MM.1S (cell line): ENCODE measurements at regions not wholly inside any gene's neighbourhood (a gene's known extent, or its start where the extent isn't known, plus 50 kb on each side); places are given as distances from the start of the nearest gene placed in this dataset.

Experiments
- DNase-seq: peaks from one replicate; pipeline ENCODE4 v3.0.0-alpha.2; 2015
- H2AFZ ChIP-seq: fragments of 300-600 bp; sonication (generic); 2 replicates; pipeline ENCODE4 v1.6.0; 2016; ENCODE audit warnings: antibody characterized with exemption, low read length
- H3F3A ChIP-seq: fragments of 300-600 bp; sonication (generic); 2 replicates; pipeline ENCODE4 v1.6.1; 2016; ENCODE audit warnings: mild to moderate bottlenecking, antibody characterized with exemption, low read length, moderate library complexity, mixed read lengths; ENCODE audit not compliant: insufficient read depth
- H3K27ac ChIP-seq: fragments of 300-600 bp; sonication (generic); 2 replicates; pipeline ENCODE4 v1.5.1; 2016; ENCODE audit warnings: mild to moderate bottlenecking, low read length
- H3K27me3 ChIP-seq: fragments of 300-600 bp; sonication (generic); replicated peaks from 2 replicates; pipeline ENCODE4 v1.6.0; 2016; ENCODE audit warnings: low read length; ENCODE audit not compliant: insufficient read depth
- H3K36me3 ChIP-seq: fragments of 300-600 bp; sonication (generic); replicated peaks from 2 replicates; pipeline ENCODE4 v1.6.1; 2016; ENCODE audit warnings: mild to moderate bottlenecking, low read length, mixed read lengths; ENCODE audit not compliant: insufficient read depth
- H3K4me1 ChIP-seq: fragments of 300-600 bp; sonication (generic); 2 replicates; pipeline ENCODE4 v1.6.1; 2016; ENCODE audit warnings: low read length, mixed read lengths
- H3K4me2 ChIP-seq: fragments of 300-600 bp; sonication (generic); 2 replicates; pipeline ENCODE4 v1.6.0; 2016; ENCODE audit warnings: low read depth, low read length
- H3K4me3 ChIP-seq: fragments of 300-600 bp; sonication (generic); 2 replicates; pipeline ENCODE4 v1.5.1; 2016; ENCODE audit warnings: low read length, mixed read lengths
- H3K79me2 ChIP-seq: fragments of 300-600 bp; sonication (generic); 2 replicates; pipeline ENCODE4 v1.6.1; 2016; ENCODE audit warnings: mixed run types, low read length, mixed read lengths
- H3K9ac ChIP-seq: fragments of 300-600 bp; sonication (generic); 2 replicates; pipeline ENCODE4 v1.6.1; 2016; ENCODE audit warnings: low read length, mixed read lengths
- H3K9me2 ChIP-seq: fragments of 300-600 bp; sonication (generic); replicated peaks from 2 replicates; pipeline ENCODE4 v1.6.1; 2016; ENCODE audit warnings: mild to moderate bottlenecking, low read length, mixed read lengths; ENCODE audit not compliant: insufficient read depth
- H3K9me3 ChIP-seq: fragments of 300-600 bp; sonication (generic); replicated peaks from 2 replicates; pipeline ENCODE4 v1.6.1; 2016; ENCODE audit warnings: mild to moderate bottlenecking, low read length, mixed read lengths; ENCODE audit not compliant: insufficient read depth
- H4K20me1 ChIP-seq: fragments of 300-600 bp; sonication (generic); 2 replicates; pipeline ENCODE4 v1.6.1; 2016; ENCODE audit warnings: mild to moderate bottlenecking, low read length, moderate library complexity, mixed read lengths; ENCODE audit not compliant: insufficient read depth
- EZH2 ChIP-seq: fragments of 300-600 bp; sonication (generic); optimal IDR thresholded peaks from 2 replicates; pipeline ENCODE3; 2017; ENCODE audit warnings: low read depth, mild to moderate bottlenecking, antibody characterized with exemption, low read length, mixed read lengths
- EZH2phosphoT487 ChIP-seq: fragments of 300-600 bp; sonication (generic); IDR thresholded peaks from 2 replicates; pipeline ENCODE4 v1.6.1; 2018; ENCODE audit warnings: antibody characterized with exemption, low read length
- TF ChIP-seq, protein P1 (sequence below): fragments of 300-600 bp; sonication (generic); IDR thresholded peaks from 2 replicates; pipeline ENCODE4 v1.5.1; 2016; ENCODE audit warnings: antibody characterized with exemption, low read length, mixed read lengths

DNA sequence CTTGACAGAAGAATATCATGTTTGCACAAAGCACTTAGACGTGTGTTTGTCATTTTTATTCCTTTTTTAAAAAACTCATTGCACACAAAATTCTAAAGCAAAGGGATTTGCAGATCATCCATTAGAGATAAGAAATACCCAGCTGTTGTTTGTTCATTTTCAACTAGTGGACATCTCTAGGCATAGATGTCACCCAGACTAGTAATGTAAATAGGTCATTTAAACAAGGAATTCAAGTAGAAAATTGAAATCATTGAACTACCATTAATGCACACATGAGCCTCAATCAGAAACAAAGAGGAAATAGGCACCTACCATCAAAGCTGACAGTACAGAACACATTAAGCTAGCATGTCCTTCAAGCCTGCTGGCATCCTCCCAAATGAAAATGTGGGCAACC is 107.3 kb downstream of the OR2K2 start:
- Histone ChIP-seq H4K20me1 (no peaks in the 10 kb centered on the region), H3K9ac (no peak overlapping the region), H3K4me3 (no peak overlapping the region), H3K36me3 (no peaks in the 10 kb centered on the region), H3K4me2 (no peak overlapping the region), H3K79me2 (no peaks in the 10 kb centered on the region), H3F3A (no peaks in the 10 kb centered on the region), H3K27me3 (no peaks in the 10 kb centered on the region), H3K27ac (no peak overlapping the region), H2AFZ (no peak overlapping the region), H3K9me2 (no peaks in the 10 kb centered on the region), H3K4me1 (no peaks in the 10 kb centered on the region), H3K9me3 (no peaks in the 10 kb centered on the region)
- no peak for TF ChIP-seq EZH2phosphoT487
- TF ChIP-seq, protein P1, sequence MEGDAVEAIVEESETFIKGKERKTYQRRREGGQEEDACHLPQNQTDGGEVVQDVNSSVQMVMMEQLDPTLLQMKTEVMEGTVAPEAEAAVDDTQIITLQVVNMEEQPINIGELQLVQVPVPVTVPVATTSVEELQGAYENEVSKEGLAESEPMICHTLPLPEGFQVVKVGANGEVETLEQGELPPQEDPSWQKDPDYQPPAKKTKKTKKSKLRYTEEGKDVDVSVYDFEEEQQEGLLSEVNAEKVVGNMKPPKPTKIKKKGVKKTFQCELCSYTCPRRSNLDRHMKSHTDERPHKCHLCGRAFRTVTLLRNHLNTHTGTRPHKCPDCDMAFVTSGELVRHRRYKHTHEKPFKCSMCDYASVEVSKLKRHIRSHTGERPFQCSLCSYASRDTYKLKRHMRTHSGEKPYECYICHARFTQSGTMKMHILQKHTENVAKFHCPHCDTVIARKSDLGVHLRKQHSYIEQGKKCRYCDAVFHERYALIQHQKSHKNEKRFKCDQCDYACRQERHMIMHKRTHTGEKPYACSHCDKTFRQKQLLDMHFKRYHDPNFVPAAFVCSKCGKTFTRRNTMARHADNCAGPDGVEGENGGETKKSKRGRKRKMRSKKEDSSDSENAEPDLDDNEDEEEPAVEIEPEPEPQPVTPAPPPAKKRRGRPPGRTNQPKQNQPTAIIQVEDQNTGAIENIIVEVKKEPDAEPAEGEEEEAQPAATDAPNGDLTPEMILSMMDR, result no peak
- no peak for TF ChIP-seq EZH2
- DNase-seq, result no peak

DNA sequence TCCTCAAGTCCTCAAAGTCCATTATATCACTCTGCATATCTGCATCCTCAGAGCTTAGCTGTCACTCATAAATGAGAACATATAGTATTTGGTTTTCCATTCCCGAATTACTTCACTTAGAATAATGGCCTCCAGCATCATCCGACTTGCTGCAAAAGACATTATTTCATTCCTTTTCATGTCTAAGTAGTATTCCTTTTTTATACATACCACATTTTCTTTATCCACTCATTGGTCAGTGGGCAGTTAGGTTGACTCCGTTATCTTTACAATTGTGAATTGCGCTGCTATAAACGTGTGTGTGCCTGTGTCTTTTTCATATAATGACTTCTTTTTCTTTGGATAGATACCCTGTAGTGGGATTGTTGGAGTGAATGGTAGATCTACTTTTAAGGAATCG is 117.2 kb downstream of the OR2K2 start:
- no peaks in the 10 kb centered on the region for H3K79me2 ChIP-seq
- no peaks in the 10 kb centered on the region for H3F3A ChIP-seq

DNA sequence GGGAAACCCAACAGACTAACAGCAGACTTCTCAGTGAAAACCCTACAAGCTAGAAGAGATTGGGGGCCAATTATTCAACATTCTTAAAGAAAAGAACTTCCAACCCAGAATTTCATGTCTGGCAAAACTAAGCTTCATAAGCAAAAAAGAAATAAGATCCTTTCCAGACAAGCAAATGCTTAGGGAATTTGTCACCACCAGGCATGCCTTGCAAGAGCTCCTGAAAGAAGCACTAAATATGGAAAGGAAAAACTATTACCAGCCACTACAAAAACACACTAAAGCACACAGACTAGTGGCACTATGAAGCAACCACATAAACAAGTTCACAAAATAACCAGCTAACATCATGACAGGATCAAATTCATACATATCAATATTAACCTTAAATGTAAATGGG is 131.1 kb downstream of the OR2K2 start:
- Histone ChIP-seq H3K79me2 (no peaks in the 10 kb centered on the region), H3K4me3 (no peak overlapping the region), H2AFZ (no peak overlapping the region), H4K20me1 (no peaks in the 10 kb centered on the region), H3K4me1 (no peaks in the 10 kb centered on the region), H3K36me3 (no peaks in the 10 kb centered on the region), H3K9me3 (no peaks in the 10 kb centered on the region), H3K9ac (no peak overlapping the region), H3K9me2 (no peaks in the 10 kb centered on the region), H3K27me3 (no peaks in the 10 kb centered on the region), H3F3A (no peaks in the 10 kb centered on the region), H3K4me2 (no peak overlapping the region), H3K27ac (no peak overlapping the region)
- no peak for DNase-seq
- TF ChIP-seq EZH2phosphoT487, result no peak
- no peak for TF ChIP-seq EZH2
- TF ChIP-seq, protein P1, result no peak

More for the DNA sequence above, 117.2 kb downstream of the OR2K2 start:
- Histone ChIP-seq H3K4me2 (no peak overlapping the region), H2AFZ (no peak overlapping the region), H3K27ac (no peak overlapping the region), H3K9ac (no peak overlapping the region), H3K9me2 (no peaks in the 10 kb centered on the region), H3K27me3 (no peaks in the 10 kb centered on the region), H3K36me3 (no peaks in the 10 kb centered on the region), H3K9me3 (no peaks in the 10 kb centered on the region), H3K4me3 (no peak overlapping the region), H3K4me1 (no peaks in the 10 kb centered on the region), H4K20me1 (no peaks in the 10 kb centered on the region)
- no peak for TF ChIP-seq EZH2phosphoT487
- TF ChIP-seq, protein P1, result no peak
- no peak for TF ChIP-seq EZH2
- DNase-seq, result no peak
